H1 (cell line): ENCODE measurements at regions not wholly inside any gene's neighbourhood (a gene's known extent, or its start where the extent isn't known, plus 50 kb on each side); places are given as distances from the start of the nearest gene placed in this dataset.

Experiments used
- ATF3 ChIP-seq: IDR thresholded peaks from 2 replicates; pipeline ENCODE4 v1.6.1; 2011; ENCODE audit warnings: low read depth, mild to moderate bottlenecking, low read length; ENCODE audit not compliant: insufficient read depth
- CHD7 ChIP-seq: fragments of 300-600 bp; sonication (generic); IDR thresholded peaks from 2 replicates; pipeline ENCODE4 v1.7.1; 2012; ENCODE audit warnings: low read length, moderate library complexity, mild to moderate bottlenecking, inconsistent platforms; ENCODE audit not compliant: insufficient replicate concordance
- EZH2 ChIP-seq: fragments of 200-600 bp; sonication (generic); IDR thresholded peaks from 2 replicates; pipeline ENCODE4 v1.7.1; 2012; ENCODE audit warnings: low read depth, mild to moderate bottlenecking, moderate library complexity, low read length, inconsistent platforms; ENCODE audit not compliant: severe bottlenecking
- HDAC6 ChIP-seq: IDR thresholded peaks from one replicate; pipeline ENCODE4 v1.7.1; 2012; ENCODE audit warnings: low read depth, mild to moderate bottlenecking, inconsistent platforms, low read length, moderate library complexity
- PHF8 ChIP-seq: fragments of 200-600 bp; sonication (generic); conservative IDR thresholded peaks from 2 replicates; pipeline ENCODE4 v1.7.1; 2012; ENCODE audit warnings: low read depth, mild to moderate bottlenecking, inconsistent platforms, low read length, moderate library complexity
- POLR2AphosphoS5 ChIP-seq: IDR thresholded peaks from 2 replicates; pipeline ENCODE4 v1.6.1; 2011; ENCODE audit warnings: low read depth, low read length
- POU5F1 ChIP-seq: IDR thresholded peaks from 2 replicates; pipeline ENCODE4 v1.6.1; 2011; ENCODE audit warnings: low read depth, mild to moderate bottlenecking, low read length, moderate library complexity
- RFX5 ChIP-seq: IDR thresholded peaks from 2 replicates; pipeline ENCODE4 v1.6.1; 2011; ENCODE audit warnings: low read depth, low read length, improper control_type of control experiment, borderline replicate concordance
- TCF12 ChIP-seq: IDR thresholded peaks from 2 replicates; pipeline ENCODE4 v1.6.1; 2011; ENCODE audit warnings: low read depth, mild to moderate bottlenecking, low read length
- ZNF274 ChIP-seq: IDR thresholded peaks from 2 replicates; pipeline ENCODE4 v1.7.0; 2012; ENCODE audit warnings: low read length, borderline replicate concordance; ENCODE audit errors: extremely low read depth

- TF ChIP-seq CHD7 (no peak), HDAC6 (no peak), RFX5 (no peak), POU5F1 (no peak), ZNF274 (no peak), EZH2 (no peak), POLR2AphosphoS5 (no peak), ATF3 (no peak), PHF8 (no peak), TCF12 (no peak)
Observed at GRCh38 chr4:124019749-124020549, 623.4 kb downstream of the SPRY1 start (continued).
